ENCODE measurements at regions not wholly inside any gene's neighbourhood (a gene's known extent, or its start where the extent isn't known, plus 50 kb on each side); places are given as distances from the start of the nearest gene placed in this dataset.

DNA sequence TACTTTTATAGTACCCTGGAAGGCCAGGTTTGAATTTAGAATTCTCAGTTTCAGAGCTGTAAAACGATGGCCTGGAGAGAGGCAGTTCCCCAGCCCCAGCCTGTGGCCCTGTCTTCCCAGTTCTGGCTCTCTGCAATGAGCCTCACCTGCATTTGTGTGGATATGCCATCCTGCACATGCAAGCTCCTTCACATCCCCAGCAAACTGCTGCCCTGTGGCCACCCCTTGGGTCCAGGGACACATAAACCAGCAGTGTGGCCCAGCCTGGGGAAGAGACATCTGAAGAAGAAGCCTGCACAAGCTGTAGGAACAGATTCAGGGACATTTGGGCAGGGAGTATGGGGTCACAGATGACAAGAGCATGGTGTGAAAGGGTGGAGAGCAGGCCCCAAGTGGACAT is 174.3 kb upstream of the CRY1 start:
- TF ChIP-seq CTCF (conservative IDR thresholded peaks at IDR 0.05) = no peak
- no peak for TF ChIP-seq ZFX (IDR thresholded peaks at IDR 0.05)
